NCI-H146 (cell line): ENCODE measurements at regions not wholly inside any gene's neighbourhood (a gene's known extent, or its start where the extent isn't known, plus 50 kb on each side); places are given as distances from the start of the nearest gene placed in this dataset.

Experiments
- DNase-seq: peaks from one replicate; lab custom pipeline; 2025; lab: John Stamatoyannopoulos, UW

DNA sequence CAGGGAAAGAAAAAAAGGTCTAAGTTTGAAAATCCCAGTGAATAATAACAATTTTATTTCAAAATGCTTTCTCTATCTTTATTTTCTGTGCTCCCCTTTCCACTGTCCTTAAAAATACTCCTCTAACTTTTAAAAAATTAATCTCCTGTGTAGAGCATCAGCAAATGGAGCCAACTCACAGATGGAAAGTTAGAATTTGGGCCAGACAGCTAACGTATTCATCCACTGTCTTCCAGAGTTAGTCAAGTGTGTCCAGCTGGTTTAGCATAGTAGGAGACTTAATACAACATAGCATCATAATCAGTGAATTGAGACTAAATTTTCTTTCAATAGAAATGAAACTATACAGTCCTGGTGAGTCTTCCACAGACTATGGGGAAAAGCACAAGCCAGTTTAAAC, 419.0 kb upstream of the LRRC7 start:
- no peak for DNase-seq

DNA sequence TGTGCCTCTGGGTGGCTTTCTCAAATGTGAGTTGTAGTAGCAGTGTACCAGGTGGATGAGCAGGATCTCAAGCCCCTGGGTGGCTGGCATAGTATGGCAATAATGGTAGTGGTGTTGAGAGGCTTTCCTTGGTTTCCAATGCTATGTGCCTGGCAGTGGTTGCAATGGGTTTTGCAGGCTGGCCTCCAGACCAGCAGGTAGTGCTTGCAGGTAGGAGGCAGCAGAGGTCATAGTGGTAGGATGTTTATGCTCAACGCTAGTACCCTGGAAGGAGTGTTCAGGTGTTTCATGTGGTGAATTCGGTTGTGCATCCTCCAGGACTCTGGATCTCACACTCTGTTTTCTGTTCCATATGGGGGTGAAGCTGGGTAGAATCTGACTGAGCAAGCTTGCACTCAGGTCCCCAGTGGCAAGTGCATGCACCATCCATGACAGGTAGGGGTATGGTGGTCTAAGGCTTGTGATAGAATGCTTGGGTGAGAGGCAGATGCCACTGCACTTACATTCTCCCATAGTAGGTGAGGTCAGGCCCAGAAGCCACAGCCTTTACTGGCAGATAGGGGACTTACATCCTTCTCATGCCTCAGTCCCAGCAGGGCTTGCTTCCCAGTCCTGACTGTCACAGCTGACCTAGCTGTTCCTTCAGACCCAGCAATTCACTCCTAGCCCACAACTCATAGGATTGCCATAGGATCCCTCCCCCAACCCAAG, 410.5 kb upstream of the LRRC7 start:
- no peak for DNase-seq

DNA sequence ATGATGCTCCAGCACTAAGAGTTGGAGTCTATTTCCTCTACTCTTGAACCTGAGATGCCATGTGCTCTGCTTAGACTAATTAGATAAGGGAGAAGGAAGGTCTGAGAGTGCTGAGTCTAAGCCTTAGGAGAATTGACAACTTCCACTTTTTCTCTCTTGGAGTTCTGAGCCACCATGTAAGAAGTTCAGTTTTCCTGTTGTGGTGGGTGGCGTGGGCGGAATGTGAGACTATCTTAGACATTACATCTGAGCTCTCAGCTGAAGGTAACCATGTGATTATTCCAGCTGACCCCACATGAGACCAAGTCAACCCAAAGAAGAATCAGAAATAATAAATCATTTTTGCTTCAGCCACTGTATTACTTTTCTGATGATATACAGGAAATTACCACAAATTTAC, 404.5 kb upstream of the LRRC7 start:
- DNase-seq: no peak

DNA sequence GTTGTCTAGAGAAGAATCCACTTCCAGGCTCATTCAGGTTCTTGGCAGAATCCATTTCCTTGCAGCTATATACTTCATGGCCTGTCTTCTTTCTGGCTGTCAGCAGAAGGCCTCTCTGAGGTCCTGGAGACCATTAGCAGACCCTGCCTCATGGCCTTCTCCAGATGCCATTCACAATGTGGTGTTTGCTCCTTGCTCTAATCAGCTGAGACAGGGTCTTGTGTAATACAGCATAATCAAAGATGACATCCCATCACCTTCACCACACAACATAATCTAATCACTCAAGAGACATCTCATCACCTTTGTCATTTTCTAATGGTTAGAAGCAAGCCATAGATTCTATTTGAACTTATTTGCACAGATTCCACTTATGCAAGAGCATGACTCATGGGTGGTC, 403.9 kb upstream of the LRRC7 start:
- no peak for DNase-seq

DNA sequence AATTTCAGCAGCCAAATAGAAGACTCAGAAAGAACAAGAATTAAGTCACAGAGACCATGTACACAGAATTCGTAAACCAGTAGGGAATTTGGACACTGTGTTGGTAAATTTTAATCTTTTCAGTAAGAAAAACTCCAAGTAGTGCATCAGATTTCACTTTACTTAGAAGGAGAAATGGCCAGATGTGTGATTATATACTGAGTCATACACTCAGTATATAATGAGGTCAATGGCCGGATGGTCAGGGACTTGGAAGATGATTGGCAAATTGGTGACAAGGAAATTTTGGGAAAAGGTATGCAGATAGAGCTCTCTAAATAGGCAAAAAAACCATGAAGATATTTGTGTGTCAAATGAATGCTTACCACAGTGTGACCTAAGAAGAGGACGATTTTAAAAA, 399.8 kb upstream of the LRRC7 start:
- no peak for DNase-seq

DNA sequence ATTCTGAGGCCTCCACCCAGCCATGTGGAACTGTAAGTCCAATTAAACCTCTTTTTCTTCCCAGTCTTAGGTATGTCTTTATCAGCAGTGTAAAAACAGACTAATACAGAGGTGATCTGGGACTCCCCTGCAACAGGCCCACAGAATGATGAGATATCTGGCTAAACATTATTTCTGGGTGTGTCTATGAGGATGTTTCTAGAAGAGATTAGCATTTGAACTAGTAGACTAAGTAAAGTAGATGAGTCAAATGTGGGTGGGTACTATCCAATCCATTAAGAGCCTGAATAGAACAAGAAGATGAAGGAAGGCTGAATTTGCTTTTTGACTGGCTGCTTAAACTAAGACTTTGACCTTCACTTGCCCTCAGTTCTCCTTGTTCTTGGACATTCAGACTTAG, 396.5 kb upstream of the LRRC7 start:
- DNase-seq: no peak

DNA sequence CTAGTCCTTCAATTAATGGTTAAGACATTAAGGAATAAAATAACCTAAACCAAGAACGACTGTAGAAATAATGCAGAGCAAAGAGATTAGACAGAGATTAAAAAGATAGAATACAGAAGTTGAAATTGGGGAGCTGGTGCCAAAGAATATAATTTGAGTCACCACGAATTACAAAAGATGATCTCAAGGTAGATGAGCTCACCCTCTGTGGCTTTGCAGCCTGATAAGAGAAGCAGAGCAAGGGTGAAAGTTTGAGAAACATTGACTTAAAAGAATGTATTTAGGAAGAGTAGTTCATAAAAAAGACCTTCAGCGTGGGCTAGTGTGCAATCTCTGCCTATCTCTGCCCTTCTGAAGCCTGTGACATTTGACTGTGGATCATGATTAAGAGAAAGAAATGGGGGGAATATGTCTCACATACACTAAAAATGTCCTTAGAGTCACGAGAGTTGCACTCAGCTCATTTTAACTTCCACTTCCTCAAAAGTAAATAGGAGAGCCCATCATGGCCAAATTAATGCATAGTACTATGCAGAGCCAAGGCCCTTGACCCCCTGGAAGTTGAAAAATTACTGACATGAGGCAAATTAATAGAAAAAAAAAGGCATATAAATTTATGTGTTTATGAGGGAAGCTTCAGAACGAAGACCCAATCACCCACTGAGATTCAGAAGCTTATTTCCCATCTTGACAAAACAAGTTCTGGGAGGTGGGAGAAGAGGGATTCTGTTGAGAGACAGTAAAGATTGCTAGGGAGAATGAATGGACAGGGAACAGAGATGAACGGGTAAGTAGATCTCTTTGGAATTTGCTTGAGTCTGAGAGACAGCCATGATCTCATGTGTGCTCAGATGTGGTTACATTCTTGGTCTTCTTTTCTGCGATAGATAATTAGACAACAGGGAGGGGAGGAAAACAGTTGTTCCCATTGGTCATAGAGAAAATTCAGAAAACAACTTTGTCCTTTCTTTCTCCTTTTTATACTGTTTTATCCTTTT, 395.4 kb upstream of the LRRC7 start:
- DNase-seq: no peak

DNA sequence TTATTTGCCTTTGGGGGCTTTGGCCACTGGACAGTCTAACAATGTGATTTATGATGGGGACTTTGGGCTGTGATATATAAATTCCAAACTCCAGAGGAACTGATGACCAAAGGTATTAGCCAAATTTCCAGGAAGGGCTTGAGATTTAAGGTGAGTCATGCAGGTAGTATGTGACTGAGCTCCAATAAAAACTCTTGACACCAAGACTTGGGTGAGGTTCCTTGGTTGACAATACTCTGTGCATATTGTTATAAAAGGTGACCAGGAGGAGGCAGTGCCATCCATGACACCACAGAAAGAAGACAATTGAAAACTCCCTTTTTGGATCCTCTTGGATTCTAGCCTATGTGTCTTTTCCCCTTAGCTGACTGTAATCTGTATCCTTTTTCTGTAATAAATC, 392.7 kb upstream of the LRRC7 start:
- no peak for DNase-seq

DNA sequence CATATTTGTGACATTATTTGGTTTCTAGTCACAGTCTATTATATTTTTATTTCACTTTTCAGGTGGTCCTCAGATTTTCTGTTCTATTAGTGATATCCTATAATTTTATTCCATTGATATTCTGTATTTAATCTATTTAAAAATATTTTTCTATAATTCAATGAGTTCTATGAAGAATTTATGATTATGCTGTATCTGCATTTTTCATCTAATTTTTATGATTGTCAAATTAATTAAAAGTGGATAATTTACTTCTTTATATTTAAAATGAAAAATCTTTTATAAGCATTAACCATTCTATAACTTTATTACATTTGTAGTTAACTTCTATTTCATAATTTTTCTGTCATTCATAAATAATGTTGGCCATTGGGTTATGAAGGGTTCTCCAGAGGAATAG, 387.4 kb upstream of the LRRC7 start:
- no peak for DNase-seq

DNA sequence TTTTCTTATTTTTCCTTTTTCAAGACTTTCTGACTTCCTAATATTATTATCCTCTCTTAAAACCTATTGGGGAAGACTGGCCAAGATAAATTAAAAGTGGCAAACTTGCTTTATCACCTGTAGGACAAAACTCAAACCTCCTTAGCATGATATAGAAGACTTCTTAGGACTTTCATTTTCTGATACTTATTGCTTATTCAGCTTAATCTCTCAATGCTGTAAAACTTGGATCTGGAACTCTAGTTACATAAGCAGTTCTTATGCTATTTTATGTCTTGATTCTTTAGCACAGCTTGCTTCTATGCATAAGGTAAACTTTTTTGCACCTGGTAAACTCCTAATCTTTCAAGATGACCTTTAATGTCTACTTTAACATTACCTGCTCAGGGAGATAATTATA, 382.3 kb upstream of the LRRC7 start:
- DNase-seq: no peak

DNA sequence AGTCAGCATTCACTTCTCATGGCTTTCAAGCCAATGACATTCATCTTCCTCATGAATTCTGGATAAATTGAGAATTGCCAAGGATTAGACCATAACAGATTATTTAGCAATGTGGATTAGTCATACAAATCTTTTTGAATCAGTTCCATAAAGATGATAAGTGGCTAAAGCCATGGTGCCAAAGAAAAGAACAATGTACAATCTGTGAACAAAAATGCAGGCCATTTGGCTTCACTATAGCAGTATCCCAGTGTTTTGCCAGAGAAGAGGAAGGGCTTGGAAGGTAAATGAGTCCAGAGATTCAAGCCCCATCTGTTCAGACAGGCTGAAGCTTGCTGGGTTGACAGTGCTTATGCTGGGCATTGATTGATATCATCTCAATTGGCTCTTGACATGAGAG, 376.4 kb upstream of the LRRC7 start:
- DNase-seq: no peak

DNA sequence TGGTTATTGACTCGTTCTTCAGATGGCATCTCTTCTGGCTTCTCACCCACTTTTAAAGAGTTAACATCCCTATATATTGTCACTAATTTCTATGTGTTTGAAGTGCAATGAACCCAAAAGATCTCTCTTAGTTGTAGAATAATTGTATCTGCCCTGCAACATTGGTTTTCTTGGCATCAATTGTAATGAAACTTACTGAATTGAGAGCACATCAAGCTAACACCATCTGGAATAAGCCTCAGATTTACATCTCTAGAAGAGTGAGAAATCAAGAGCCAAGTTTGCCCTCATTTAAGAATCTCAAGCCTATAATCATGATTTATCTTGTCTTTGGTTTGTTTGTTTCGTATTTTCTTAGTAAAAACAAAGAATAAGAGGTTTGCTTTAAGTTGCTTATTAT, 372.6 kb upstream of the LRRC7 start:
- no peak for DNase-seq

DNA sequence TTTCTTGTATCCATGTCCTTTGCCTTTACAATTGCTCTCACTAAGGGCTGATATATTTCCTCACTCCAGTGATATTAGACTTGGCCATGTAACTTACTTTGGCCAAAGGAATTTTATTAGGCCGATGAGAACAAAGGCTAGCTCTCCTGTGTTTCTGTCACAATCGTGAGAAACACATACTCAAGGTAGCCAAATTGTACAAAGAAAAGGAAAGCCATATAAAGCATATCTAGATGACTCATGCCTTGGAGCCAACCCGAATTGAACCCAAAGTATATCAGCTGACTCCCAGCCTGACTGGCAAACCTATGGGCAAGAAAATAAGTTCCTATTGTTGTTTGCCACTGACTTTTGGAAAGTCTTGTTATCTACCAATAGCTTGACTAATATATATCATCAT, 371.7 kb upstream of the LRRC7 start:
- no peak for DNase-seq

DNA sequence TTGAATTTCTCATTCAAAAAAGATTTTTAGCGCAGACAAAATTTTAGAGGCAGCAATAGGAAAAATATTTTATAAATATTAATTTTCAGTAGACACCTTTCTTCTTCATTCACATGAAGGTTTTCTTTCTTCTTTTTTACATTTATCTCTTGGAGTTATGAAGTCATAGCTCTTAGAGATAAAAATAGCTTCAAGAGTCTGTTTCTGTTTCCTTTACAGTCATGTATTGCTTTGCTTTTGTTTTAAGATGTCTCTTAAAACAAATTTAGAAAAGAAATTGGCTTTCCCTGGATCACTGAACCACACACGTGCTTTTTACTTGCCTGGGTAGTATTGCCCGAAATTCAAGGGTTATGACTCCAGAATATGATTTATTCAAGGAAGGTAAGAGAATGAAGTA, 369.9 kb upstream of the LRRC7 start:
- DNase-seq: no peak

DNA sequence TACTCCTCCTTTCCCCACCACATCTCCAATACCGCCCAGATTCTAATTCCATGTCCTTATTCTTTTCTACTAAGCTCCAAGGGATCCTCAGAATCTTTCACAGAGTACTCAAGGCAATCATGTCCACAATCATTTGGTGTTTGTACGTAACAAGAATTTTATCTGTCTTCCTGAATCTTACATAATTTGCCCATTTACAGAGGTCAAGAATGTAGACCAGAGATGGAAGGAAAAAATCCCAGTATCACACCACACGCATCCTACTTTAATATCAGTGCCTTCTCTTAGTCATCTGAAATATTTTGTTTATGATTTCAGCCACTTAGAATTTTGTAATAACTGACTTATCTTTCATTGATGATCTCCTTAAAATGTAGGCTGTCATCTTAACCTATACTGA, 366.0 kb upstream of the LRRC7 start:
- no peak for DNase-seq

DNA sequence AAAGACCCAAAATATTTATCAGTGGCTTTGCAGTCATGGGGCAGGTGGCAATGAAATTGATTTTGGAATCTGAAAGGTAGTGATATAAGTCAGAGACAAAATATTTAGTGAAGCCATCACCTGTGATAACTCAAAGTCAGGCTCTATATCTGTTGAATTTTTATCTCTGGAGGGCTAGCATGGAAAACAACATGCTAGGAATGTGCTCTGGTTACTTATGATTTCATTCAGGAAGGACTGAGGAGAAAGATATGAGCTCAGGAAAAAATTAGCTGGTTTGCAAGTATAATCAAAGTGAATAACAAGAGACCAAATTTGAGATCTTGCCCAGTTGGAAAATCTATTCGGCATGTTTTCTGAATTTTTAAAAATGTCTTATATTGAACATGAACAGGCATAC, 364.6 kb upstream of the LRRC7 start:
- no peak for DNase-seq

DNA sequence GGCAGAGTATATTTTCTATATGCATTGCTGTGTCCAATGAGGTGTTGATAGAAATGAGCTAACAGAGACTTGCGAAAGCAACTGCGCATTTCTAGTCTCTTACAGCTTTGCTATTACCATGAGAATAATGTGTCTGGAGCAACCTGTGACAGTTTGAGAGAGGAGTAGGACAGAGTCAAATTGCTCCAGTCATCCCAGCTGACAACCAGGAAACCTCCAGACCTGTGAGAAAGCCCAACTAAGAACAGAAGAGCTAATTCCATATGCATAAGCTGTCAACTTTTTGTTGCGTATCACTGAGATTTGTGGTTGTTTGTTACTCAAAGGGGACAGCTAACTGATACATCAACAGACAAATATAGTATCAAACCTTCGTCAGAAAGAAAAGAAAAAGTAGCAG, 354.1 kb upstream of the LRRC7 start:
- DNase-seq: no peak

DNA sequence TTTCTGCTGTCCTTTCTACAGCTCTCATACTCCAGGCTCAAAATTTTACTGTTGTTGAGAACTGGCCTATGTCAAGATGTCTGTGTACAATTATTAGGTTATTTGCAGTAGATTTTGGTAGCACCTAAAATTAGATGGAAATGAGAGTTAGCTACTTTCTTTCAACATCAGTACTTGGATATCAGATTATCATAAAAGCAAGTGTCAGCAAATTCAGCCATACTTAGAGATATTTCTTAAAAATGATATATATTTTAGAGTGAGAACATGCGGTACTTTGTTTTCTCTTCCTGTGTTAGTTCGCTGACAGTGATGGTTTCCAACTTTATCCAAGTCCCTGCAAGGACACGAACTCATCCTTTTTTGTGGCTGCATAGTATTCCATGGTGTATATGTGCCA, 351.8 kb upstream of the LRRC7 start:
- no peak for DNase-seq

DNA sequence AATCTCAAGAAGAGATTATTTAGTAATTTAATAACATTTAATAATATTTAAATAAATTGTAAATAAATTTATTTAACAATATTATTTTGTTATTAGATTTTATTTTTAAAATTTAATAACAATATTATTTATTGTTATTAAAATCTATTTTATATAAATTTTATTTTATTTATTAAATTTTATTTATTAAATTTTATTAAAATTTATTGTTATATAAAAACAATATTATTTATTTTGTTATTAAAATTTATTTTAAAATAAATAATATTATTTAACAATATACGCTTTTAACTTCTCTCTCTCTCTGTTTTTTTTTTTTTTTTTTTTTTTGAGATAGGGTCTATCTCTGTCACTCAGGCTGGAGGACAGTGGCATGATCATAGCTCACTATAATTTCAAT, 347.1 kb upstream of the LRRC7 start:
- no peak for DNase-seq

DNA sequence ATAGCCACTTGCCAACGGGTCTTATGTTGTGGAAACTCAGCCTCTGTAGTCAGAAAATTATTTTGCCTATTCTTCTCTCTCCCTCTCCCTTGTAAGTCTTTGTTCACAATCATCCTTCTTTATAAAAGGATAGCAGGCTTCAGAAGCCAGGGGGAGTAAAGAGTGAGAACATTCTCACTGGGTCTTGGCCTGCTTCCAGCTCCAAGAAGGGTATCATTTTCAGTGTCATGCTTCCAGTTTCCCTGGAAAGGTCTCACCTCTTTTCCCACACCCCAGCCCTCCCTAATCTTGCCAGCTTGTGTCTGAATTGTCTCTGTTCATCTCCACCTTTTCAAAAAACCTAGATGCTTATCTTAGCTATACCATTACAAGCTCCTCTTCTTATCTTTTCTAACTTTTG, 346.2 kb upstream of the LRRC7 start:
- no peak for DNase-seq

DNA sequence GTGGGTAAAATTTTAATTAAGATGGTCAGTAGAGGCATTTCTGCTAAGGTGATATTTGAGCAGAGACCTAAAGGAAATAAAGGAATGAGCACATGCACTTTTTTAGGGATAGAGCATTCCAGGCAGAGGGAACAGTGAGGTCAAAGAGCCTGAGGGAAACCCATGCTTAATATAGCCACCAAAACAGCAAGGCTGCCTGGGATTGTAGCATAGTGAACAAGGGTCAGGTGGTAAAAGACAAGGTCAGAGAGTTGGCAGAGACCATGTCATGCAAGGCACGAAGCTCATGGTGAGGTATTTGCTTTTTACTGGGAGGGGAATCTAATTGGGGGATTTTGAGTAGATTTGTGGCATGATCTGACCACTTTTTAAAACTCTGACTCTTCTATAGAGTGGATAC, 344.6 kb upstream of the LRRC7 start:
- DNase-seq: no peak

DNA sequence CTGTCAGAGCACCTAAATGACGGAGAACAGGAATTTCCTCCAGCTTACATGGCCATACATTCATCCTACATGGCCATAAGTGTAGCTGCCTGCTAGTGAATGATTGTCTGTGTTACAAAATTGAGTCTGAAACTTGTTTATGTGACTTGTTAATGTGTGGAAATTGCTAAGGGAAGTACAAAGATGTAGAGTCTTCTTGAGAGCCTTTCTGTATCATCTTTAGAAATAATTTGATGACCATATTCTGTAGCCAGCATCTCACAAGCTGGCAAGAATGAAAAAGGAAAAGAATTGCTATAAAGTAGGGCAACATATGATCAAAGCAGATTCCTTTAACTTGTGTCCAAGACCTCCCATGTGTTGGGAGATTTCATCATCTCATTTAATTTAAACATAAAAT, 339.2 kb upstream of the LRRC7 start:
- no peak for DNase-seq

DNA sequence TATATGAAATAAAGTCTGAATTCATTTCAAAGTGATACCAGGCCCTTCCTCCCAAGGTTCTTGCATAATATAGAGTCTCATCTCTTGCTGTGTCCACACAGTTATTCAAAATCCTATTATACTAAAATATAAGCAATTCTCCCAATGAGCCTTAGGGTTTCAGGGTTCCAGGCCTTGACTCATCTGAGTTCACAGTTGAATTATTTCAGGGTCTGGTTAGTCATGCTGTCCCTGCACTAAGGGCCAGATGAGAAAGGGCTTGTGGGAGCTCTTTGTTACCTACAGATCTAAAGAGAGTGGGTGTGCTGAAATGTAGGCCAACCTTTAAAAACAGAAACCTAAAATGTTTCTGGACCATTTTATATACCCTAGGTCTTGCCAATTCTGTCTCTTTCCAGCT, 337.5 kb upstream of the LRRC7 start:
- no peak for DNase-seq

DNA sequence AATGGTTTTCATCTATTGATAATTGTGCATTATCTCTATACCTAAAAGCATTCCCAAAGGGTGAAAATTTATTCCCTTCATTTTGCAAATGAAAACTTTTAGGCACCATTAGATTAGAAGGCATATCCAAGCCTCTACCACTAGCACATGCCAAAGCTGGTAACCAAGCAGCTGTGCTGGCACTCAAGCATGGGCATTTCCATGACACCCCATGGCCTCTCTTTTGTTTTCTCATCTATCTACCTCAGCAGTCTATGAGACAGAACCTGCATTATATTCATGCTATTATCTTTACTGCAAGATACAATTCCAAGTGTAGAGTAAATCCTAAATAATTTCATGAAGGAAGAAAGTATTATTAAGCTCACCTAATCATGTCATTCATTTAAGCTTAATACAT, 334.3 kb upstream of the LRRC7 start:
- no peak for DNase-seq
